ENCODE measurements at regions not wholly inside any gene's neighbourhood (a gene's known extent, or its start where the extent isn't known, plus 50 kb on each side); places are given as distances from the start of the nearest gene placed in this dataset.
"Not testable (repeated sequence)": the region's sequence is repeated elsewhere in the genome, so short reads cannot be mapped to it uniquely, and the experiment has no call there.

DNA sequence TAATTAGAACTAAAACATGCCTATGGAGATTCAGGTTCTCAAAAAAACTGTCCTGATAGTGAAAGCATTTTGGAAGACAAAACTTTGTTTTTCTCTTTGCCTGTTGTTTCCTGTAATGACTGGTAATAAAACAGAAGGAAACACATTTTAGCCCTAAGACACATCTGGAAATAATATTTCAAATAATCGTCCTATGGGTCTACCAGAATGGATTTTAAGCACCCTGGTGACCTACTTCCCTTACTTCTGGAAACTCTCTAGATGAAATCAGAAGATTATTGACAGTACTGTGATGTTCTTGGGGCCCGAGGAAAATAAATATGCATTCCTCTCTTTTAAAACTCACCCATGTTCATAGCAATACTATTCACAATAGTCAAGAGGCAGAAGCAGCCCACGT, 110.1 kb upstream of the TLE4 start:
- DNase-seq (ENCODE audit: low spot score), result no peak

DNA sequence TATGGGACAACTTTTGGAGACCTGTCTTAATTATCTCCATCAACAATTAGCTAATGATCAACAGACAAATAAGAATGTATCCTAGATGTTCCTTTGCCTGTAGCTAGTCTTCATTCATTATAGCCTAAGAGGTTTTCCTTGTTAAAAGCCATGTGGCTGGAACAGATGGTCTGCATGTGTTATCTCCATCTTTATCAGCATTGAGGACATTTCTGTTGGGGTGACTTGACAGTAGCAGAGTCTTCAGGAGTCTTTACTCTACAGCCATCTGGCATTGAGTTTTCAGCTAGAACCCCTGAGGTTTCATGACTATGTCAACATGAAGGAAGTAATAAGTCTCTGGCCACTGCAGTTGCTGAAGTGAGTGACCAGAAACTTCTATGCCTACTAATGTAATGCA, 106.6 kb upstream of the TLE4 start:
- no peak for DNase-seq (ENCODE audit: low spot score)

DNA sequence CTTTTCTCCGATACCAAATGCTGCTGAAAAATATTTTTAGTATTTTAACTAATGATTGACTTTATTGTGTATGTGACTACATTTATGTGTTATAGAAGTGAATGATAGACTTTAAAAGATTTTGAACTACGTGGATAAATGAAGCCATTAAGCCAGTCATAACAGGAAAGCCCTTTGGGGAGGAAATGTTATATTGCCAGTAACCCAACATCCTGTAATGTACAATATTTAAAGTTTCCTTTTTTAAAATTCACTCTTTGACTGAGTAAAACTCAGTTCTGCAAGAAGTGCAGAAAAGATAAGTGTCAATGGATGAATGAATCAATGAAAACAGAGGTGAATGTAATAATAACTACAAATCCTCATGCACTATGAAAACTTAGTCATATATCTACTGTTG, 102.6 kb upstream of the TLE4 start:
- no peak for DNase-seq (ENCODE audit: low spot score)

DNA sequence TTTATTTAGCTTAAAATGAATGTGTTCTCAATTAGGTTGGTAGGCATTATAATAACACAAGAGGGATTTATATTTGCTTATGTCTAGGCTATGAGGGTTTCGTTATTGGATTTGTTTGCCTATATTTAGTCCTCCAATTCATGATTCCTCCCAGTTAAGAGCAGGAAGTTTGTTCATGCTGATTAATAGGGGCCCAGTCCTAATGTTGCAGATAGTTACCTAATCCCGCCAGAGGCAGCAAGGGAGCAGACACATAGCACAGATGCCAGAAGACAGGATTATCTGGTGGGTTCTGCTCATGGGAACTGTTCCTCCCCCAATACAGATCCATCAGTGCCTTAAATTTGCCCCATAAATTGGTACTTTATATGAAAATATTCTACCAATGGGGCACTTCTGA, 100.8 kb upstream of the TLE4 start:
- DNase-seq (ENCODE audit: low spot score), result no peak

DNA sequence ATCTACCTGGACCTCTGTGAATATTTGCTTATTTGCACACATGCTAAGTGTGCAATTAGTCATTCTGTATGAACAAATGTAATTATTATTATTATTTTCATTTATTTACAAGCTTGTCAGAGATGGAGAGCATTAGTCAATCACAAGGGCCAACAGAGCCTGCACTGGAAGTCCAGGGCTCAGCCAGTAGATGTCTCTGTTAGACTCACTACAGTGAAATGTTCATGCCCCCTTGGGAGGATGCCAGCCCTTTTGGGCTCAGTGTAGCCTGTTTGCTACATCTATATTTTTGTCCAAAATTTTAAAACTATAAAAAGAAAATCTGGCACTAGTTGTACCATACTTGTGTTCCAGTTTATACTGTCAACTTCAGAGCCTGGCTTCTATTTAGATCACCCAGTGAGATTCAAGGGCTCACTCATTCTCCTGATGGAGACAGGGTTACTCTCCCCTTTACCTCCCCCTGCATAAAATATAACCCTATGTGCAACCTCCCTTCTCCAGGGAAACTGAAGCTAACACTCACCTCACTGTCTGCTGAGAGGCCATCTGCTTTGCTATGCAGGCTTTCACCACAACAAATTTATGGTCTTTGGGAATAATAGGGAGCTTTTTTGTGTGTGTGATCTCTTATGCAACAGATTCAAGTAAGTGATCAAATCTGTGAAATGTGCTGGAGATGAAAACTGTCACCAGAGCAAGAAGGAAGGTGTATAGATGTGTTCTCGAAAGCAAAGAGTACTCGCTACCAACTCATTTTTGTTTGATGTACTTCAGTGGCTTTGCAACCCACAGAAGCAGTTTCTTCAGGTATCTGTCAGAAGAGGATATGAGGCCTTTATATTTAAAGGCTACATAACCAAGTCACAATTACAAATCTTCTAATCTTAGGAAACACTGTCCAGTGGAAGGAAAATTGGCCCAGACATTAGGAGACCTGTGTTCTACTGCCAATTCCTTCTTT, 99.9 kb upstream of the TLE4 start:
- DNase-seq (ENCODE audit: low spot score), result peak; percentile 25

DNA sequence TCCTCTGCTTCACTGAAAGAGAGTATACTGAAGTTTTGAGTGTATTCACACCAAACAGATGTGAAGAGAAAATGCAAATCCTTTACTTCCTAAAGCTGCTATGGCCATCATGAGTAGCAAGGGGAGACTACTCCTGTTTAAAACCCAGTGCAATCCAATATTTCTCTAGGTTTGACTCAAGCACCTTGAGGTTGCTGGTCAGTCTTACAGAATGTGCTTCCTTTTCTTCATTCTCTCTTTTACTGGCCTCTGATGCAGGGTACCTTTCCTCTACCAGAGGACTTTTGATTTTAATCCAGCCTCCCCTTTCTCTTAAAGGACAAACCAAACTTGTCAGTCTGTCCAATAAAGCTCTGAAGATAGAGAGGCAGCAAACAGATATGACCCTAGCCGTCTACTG, 98.1 kb upstream of the TLE4 start:
- DNase-seq (ENCODE audit: low spot score), result no peak

DNA sequence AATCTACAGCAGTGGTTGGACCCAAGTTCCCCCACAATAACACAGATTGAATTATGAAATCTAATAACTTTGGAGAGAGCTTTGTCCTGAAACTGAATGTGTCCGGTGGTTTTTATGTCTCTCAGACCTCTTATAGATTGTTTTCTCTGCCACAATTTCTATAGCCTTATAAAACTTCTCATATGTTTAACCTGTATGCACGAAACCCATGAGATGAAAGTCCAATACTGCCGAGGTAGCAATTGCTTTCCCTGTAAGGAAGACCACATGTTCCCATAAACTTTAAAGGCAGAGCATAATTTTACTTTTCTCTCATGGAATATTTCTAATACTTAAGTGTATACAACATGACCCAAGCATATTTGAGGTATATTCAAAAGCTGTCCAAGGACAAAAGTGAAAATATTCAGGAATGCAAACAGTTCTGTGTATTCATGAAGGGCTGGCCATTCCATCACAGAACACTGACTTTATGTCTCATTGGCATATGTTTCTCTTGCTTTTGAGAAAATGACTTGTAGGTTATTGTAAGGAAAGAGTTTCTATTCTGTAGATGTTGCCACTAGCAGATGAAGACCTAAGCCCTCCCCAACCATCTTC, 94.4 kb upstream of the TLE4 start:
- no peak for DNase-seq (ENCODE audit: low spot score)

DNA sequence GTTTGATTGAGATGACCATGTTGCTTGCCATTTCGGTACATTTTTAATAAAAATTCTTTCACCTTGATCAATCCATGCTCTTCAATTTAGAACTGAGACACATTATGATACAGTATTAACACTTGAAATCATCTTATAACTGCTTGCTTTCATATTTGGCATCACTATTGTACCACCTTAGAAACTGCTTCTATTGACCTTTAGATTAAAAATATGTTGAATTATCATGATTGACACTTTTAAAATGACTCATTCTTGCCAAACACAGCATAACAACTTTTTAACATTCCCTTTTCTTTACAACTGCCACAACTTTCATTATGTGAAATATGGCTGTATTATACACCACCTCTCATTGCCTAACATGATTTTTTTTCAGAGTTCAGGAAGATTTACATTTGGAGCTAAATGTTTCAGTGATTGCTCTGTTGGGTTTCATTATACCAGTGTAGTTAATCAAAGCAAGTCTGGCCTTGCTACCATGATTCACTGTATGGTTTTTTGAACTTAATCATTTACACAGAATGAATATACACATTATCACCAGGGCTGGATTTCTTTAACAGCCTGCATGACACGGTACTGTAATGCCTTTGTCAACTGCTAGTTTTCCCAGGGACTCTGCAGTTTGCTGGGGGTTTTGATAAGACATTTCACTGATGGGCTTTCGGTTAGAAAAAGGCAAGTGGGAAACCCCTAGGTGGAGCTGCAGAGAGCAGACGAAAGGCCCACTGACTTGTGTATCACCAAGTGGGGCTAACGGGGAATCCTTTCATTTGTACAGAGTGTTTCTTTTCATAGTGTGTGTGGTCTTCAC, 93.6 kb upstream of the TLE4 start:
- peak; percentile 53 for DNase-seq (ENCODE audit: low spot score)

DNA sequence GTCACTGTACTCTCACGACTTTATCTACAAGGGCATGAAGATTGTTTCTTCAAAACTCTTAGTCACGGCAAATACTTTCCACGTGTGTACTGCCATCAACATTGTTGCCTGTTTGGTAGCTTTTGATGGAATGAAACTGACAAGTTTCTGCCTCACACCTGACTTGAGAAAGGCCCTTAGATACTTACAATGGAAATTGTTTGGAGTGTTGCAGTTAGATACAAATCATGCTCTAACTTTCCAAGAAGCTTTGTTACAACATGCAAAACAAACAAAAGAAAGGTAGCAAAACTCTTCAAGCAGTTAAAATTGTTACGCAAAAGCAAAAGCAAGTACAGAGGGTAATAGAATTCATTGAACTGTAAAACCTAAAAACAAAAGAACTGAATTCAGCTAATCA, 91.1 kb upstream of the TLE4 start:
- no peak for DNase-seq (ENCODE audit: low spot score)

DNA sequence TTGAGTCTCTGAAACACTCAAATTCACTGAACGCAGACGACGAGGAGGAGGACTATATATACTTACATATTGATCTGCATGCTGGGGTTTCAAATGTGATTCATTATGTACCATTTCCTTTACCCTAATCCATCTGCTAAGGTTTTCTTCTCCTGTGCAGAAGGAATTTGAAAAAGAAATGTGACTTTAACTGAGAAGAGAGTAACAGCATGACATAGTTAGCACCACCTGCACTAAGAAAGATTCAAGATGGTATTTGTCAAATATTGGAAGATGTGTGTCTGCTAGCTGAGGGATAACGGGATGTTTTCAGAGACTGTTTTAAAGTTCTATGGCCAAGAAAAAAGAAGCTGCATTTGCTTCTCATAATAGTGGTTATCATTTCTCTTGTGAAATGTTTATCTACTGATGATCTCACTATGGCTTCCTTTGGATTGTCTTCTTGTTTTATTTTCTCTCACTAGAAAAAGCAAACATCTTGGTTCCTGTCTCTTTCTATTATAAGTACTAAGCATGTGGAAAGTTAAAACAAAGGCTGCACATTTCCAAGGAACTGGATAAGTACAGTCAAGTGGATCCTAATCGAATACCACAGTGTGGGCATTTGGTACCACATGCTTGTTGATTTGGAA, 89.8 kb upstream of the TLE4 start:
- no peak for DNase-seq (ENCODE audit: low spot score)

DNA sequence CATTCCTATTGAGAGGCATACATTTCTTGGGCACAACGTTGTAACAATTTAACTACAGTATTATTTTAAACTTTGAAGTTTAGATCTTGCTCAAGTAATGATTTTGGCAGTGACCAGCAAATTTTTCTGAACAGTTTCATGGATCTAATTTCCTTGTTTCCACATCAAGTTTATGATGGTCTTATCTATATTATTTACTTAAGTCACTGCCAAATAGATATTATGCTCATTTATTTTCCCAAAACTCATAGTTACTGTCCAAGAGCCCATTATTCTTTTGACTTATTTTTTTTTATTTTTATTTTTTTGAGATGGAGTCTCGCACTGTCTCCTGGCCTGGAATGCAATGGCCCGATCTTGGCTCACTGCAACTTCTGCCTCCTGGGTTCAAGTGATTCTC, 86.5 kb upstream of the TLE4 start:
- no peak for DNase-seq (ENCODE audit: low spot score)

DNA sequence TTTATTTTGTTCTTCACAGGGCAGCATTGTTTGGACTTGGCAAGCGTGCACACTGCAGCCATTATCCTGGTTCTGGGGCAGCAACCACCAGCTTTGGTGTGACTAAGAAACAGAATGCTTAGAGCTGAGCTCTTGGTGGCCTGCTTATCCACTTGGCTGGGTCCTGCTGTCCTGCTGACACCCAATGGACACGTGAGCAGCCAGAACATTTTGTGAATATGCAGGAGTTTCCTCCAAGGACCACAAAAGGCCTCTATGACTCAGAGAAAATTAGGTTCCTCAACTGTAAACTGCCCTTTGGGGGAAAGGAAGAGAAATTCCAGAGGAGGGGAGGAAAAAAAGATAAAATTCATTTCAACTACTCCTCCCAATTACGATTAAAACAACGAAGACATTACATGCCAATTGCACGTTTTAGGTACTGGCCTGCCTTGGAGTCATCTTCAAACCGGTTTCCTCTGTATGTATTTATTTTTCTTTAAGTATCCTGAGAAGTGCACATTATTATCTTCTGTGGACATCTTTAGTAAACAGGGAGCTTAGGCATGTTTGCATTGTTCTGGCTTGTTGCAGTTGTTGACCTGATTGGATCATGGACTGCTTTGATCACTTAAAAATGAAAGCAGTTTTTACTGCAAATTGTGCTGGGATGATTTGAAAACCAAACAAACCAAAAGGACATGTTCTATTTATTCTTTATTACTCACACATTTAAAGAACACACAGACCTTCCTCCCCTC, 82.3 kb upstream of the TLE4 start:
- no peak for DNase-seq (ENCODE audit: low spot score)

DNA sequence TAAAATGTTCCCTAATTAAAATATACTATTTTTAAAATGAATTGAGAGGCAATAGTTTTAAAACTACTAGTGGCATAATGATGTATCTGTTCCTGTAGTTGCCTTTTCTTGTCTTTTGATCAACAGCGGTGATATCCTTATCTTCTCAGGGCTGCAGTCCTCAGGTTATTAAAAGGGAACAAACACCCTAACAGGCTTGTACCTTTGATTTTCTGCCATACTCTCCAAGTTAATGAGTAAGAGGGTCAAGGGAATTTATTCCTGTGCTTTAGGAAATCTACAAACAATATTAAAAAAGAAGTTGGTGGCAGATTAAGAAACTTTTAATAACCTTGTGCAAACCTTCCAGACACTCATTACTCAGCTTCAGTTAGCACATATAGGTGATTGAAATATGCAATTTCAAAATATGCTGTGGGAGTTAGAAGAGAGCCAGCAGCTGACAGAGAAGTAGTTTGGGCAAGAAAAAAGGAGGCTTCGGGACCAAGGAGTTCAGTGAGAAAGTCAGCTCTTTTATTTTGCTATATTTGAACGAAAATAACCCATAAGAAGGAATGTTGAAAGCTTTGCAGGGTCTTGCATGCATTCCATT, 81.0 kb upstream of the TLE4 start:
- no peak for DNase-seq (ENCODE audit: low spot score)

DNA sequence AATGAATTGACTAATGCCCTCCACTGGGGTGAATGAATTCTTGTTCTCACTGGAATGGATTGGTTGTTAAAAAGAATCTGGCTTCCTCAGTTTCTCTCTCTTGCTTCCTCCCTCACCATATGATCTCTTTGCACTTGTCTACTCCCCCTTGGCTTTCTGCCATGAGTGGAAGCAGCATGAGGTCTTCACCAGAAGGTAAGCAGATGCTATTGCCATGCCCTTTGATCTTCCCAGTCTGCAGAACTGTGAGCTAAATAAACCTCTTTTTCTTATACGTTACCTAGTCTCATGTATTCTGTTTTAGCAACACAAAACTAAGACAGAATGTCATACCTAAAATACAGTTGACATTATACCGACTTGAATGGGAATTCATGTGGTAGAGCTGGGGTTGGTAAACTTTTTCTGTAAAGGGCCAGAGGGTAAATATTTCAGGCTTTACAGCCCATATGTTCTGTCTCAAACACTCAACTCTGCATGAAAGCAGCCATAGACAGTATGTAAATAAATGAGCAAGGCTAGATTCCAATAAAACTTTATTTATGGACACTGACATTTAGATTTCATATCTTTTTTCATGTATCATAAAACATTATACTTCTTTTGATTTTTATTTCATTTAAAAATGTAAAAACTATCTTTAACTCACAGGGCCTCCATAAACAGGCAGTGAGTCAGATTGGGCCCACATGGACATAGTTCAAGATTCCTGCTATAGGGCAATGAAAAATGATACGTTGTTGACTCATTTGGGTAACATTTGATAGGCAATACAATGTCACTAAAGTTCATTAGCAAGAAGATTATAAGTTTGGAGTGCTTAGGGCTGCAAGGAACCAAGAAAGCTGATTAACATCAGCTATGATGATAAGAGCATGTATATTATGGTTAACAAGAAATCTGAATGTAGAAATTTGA, 79.4 kb upstream of the TLE4 start:
- no peak for DNase-seq (ENCODE audit: low spot score)

DNA sequence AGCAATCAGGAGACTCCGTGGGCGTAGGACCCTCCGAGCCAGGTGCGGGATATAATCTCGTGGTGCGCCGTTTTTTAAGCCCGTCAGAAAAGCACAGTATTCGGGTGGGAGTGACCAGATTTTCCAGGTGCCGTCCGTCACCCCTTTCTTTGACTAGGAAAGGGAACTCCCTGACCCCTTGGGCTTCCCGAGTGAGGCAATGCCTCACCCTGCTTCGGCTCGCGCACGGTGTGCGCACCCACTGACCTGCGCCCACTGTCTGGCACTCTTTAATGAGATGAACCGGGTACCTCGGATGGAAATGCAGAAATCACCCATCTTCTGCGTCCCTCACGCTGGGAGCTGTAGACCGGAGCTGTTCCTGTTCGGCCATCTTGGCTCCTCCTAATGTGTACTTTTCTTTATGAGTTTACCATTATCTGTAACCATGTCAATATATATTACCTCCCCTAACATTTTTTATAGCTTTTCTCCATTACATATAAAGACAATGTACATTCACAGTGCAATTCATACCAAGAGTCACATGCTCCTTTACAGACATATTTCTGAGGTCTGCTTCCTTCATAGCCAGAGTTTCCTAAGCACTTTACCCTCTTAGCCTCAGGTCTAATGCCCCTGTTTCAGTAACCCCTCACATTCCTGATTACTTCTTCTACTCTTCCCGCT, 71.4 kb upstream of the TLE4 start:
- not testable (repeated sequence) for DNase-seq (ENCODE audit: low spot score)

DNA sequence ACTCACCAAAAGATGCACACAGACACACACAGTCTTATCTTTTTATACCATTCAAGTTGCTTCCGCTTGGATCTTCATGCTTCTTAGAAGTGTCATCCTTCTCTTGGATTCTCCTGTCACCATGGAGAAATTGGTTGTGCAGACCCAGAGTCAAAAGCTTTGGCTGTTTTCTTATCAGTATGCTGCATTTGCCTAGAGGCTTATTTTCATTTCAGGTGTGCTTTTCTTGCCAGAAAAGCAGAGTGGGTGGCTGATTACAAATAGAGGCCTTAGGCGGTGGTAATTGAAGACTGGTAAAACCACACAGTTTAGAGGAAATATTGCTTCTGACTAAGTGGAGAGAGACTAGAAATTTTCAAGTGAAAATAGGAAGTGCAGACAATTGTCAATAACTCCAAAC, 70.2 kb upstream of the TLE4 start:
- no peak for DNase-seq (ENCODE audit: low spot score)

DNA sequence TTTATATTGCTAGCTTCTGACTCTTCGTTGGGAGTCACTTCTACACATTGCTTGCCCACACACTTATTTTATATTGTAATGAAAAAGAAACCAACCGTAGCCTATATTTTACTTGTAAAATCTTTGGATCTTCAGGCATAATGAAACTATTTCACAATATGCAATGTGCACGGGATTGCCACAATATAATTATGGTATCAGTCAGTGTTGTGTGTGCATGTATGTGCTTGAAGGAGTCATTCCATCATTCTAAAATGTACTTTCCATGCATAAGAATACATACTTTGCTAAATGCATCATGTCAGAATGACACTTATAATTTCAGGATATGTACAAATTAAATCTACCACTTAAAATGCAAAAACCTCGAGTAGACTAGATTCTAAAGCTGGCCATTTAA, 64.0 kb upstream of the TLE4 start:
- no peak for DNase-seq (ENCODE audit: low spot score)

DNA sequence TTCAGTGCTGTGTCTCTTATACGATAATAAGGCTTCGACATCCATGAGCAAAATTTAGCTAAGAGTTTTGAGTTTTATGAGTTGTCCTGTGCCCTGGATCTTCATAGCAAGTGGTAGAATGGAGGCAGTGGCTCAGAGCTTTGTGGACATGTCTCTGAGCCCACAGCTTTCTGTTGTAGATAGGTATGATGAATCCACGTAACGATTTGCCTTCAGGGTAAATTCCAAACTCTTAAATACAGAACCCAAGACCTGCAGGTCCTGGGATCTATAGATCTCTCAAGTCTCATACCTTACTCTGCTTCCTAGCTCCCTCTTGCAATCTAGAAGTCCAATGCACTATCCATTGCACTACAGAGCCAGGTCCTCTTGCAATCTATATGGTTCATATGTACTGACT, 59.5 kb upstream of the TLE4 start:
- no peak for DNase-seq (ENCODE audit: low spot score)
